ENCODE measurements at regions not wholly inside any gene's neighbourhood (a gene's known extent, or its start where the extent isn't known, plus 50 kb on each side); places are given as distances from the start of the nearest gene placed in this dataset.

DNA sequence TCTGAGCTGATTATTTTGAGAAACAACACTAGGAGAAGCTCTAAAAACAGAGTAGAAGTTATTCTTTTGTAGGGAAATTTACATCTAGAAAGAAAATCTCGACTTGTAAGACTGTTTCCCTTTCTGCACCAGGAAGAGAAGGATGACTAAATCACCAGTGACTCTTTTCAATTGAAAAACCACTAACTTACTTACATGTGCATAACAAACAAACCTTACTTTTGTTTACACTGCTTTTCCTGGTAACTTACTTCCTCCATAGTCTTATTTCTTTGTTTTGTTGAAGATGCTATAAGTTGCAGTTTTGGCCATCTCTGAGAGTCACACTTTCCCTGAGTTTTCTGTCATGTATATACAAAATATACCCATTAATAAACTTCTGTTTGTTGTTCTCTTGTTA, 293.6 kb upstream of the FAT4 start:
- H3K36me3 ChIP-seq = no peaks in the 10 kb centered on the region
- no peaks in the 10 kb centered on the region for H3K4me1 ChIP-seq
- in situ Hi-C loops (cut with MboI; ENCODE audit: low pct_ligation_motif_present in 1 of 4, low pct_unique_long_range_greater_than_20kb in 1 of 4, low sequenced_read_pairs in 3 of 4) (no loop called here), intact Hi-C loops (cut with DNase I; ENCODE audit: low total_unique reads) (no loop called here)
- H3K4me3 ChIP-seq = no peak overlapping the region
- WGBS, 2 donors (ENCODE audit: low coverage in 1 of 2) = 27 to 36% methylated on average over 1 of the region's 1 CpG
- no peak overlapping the region for H3K27ac ChIP-seq
- DNase-seq = no peak
- no peaks in the 10 kb centered on the region for H3K27me3 ChIP-seq
- TF ChIP-seq POLR2A (IDR thresholded peaks at IDR 0.05) (no peak), EP300 (IDR thresholded peaks at IDR 0.05; ENCODE audit: low read depth) (no peak), POLR2AphosphoS5 (IDR thresholded peaks at IDR 0.05) (no peak)
- TF ChIP-seq, protein P1, sequence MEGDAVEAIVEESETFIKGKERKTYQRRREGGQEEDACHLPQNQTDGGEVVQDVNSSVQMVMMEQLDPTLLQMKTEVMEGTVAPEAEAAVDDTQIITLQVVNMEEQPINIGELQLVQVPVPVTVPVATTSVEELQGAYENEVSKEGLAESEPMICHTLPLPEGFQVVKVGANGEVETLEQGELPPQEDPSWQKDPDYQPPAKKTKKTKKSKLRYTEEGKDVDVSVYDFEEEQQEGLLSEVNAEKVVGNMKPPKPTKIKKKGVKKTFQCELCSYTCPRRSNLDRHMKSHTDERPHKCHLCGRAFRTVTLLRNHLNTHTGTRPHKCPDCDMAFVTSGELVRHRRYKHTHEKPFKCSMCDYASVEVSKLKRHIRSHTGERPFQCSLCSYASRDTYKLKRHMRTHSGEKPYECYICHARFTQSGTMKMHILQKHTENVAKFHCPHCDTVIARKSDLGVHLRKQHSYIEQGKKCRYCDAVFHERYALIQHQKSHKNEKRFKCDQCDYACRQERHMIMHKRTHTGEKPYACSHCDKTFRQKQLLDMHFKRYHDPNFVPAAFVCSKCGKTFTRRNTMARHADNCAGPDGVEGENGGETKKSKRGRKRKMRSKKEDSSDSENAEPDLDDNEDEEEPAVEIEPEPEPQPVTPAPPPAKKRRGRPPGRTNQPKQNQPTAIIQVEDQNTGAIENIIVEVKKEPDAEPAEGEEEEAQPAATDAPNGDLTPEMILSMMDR (IDR thresholded peaks at IDR 0.05) = no peak
- H3K9me3 ChIP-seq = no peaks in the 10 kb centered on the region

DNA sequence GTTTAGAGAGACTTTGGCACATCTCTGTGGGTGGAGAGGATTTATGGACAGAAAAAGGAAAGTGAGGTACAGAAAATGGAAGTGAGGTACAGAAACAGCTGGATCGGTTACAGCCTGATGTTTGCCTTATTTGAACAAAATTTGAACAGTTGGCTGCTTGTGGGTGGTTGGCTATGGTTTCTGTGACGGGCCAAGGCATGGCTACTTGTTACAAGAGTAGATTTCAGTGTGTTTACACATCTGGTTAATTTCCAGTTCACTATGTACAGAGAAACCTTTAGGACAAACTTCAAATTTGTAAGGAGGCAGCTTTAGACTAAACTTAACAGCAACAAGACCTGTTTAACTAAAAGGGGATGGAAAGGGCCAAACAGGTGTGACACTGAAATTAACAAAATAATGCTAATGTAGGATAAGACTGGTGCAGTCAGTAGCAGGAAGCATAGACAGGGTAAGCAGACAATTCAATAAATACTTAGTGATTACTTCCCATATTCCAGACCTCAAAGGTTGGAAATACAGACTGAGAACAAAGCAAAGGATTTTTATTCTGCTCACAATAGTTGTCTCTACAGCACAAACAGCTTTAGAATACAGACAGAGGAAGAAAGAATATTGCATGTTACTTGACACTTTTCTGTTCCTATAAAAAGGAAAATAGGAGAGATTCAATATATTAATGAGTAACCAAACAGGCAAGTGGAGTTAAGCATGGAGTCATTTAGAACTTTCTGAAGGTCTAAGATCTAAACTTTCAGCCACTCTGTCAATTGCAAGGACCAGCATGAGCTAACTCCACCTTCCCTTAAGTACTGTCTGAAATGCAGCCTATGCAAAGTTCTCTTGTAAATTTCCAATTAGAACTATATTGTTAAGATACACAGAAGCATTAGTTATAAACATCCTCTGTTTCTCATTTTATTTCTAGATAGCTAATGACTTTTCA, 294.4 kb upstream of the FAT4 start:
- no peak overlapping the region for H3K27ac ChIP-seq
- TF ChIP-seq POLR2A (IDR thresholded peaks at IDR 0.05) (no peak), POLR2AphosphoS5 (IDR thresholded peaks at IDR 0.05) (no peak), EP300 (IDR thresholded peaks at IDR 0.05; ENCODE audit: low read depth) (no peak)
- TF ChIP-seq, protein P1 (IDR thresholded peaks at IDR 0.05) = no peak
- no peaks in the 10 kb centered on the region for H3K4me1 ChIP-seq
- intact Hi-C loops (cut with DNase I; ENCODE audit: low total_unique reads) (no loop called here), in situ Hi-C loops (cut with MboI; ENCODE audit: low pct_ligation_motif_present in 1 of 4, low pct_unique_long_range_greater_than_20kb in 1 of 4, low sequenced_read_pairs in 3 of 4) (no loop called here)
- no peaks in the 10 kb centered on the region for H3K27me3 ChIP-seq
- whole genome bisulfite sequencing, 2 donors (ENCODE audit: low coverage in 1 of 2) = 50 to 66% methylated on average over 2 of the region's 2 CpGs
- H3K36me3 ChIP-seq = no peaks in the 10 kb centered on the region
- no peak overlapping the region for H3K4me3 ChIP-seq
- DNase-seq = no peak
- H3K9me3 ChIP-seq = no peaks in the 10 kb centered on the region

DNA sequence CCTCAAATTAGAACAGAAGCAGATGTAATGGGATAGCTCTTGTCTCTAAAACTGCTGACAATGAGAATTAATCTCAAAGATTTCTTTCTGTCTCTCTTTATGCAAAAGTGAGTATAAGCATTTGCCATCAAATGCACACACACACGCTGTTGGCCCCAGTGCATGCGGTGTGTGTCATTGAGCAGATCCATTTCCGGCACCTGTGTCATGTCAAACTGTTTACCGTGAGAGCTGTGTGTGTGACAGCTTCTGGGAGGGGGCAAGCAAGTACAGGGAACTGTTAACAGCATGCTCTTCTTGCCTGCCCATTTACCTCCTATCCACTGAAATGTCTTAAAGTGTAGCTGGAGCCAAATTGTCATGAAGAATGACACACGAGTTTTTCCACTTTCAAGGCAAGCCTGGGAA, 297.9 kb upstream of the FAT4 start:
- DNase-seq = no peak
- intact Hi-C loops (cut with DNase I; ENCODE audit: low total_unique reads) (no loop called here), in situ Hi-C loops (cut with MboI; ENCODE audit: low pct_ligation_motif_present in 1 of 4, low pct_unique_long_range_greater_than_20kb in 1 of 4, low sequenced_read_pairs in 3 of 4) (no loop called here)
- WGBS, 2 donors (ENCODE audit: low coverage in 1 of 2) = 56 to 59% methylated on average over 4 to 5 of the region's 5 CpGs
- Histone ChIP-seq H3K4me3 (no peak overlapping the region), H3K36me3 (no peaks in the 10 kb centered on the region), H3K27ac (no peak overlapping the region), H3K9me3 (no peaks in the 10 kb centered on the region), H3K4me1 (no peaks in the 10 kb centered on the region), H3K27me3 (no peaks in the 10 kb centered on the region)
- TF ChIP-seq POLR2A (IDR thresholded peaks at IDR 0.05) (no peak), POLR2AphosphoS5 (IDR thresholded peaks at IDR 0.05) (no peak)
- TF ChIP-seq, protein P1 (IDR thresholded peaks at IDR 0.05) = no peak

DNA sequence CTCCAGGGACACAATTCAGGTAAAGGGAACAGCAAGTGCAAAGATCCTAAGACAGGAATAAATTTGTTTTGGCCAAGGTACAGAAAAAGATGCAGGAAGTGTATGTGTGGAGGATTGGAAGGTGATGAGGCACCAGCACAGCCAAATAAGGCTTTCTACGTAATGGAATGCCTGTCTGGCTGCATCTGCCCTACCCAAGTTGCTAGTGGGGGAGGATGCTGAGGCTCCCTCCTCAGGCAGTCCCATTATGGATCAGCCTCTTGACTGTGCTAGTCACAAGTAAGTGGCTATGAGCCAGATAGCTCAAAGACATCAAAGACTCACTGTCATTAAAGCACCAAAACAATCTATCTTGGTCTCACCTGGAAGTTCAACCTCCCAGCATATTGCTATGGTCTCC, 300.9 kb upstream of the FAT4 start:
- DNase-seq = no peak
- no peak overlapping the region for H3K4me3 ChIP-seq
- no peaks in the 10 kb centered on the region for H3K36me3 ChIP-seq
- no peaks in the 10 kb centered on the region for H3K27me3 ChIP-seq
- H3K27ac ChIP-seq = no peak overlapping the region
- in situ Hi-C loops (cut with MboI; ENCODE audit: low pct_ligation_motif_present in 1 of 4, low pct_unique_long_range_greater_than_20kb in 1 of 4, low sequenced_read_pairs in 3 of 4) (no loop called here), intact Hi-C loops (cut with DNase I; ENCODE audit: low total_unique reads) (no loop called here)
- no peaks in the 10 kb centered on the region for H3K9me3 ChIP-seq
- no peaks in the 10 kb centered on the region for H3K4me1 ChIP-seq
- 76 to 80% methylated on average over 1 of the region's 1 CpG for WGBS, 2 donors (ENCODE audit: low coverage in 1 of 2)
- TF ChIP-seq, protein P1 (IDR thresholded peaks at IDR 0.05) = no peak
- TF ChIP-seq POLR2AphosphoS5 (IDR thresholded peaks at IDR 0.05) (no peak), POLR2A (IDR thresholded peaks at IDR 0.05) (no peak), EP300 (IDR thresholded peaks at IDR 0.05; ENCODE audit: low read depth) (no peak)

Measured in transverse colon (tissue), 4 donors.